ENCODE measurements at regions not wholly inside any gene's neighbourhood (a gene's known extent, or its start where the extent isn't known, plus 50 kb on each side); places are given as distances from the start of the nearest gene placed in this dataset.

- TF ChIP-seq YY1 (tag by site-specific recombination; IDR thresholded peaks at IDR 0.05) (no peak), ATF2 (tag by site-specific recombination; IDR thresholded peaks at IDR 0.05; ENCODE audit: low read depth) (no peak), ZNF133 (tag by site-specific recombination; IDR thresholded peaks at IDR 0.05) (no peak), REST (tag by site-specific recombination; IDR thresholded peaks at IDR 0.05) (no peak), ZNF121 (tag by site-specific recombination; IDR thresholded peaks at IDR 0.05) (no peak), CTCF (tag by site-specific recombination; IDR thresholded peaks at IDR 0.05) (no peak), MYNN (tag by site-specific recombination; IDR thresholded peaks at IDR 0.05; ENCODE audit: borderline replicate concordance) (no peak), SALL2 (tag by site-specific recombination; IDR thresholded peaks at IDR 0.05; ENCODE audit: borderline replicate concordance) (no peak)
Observed at GRCh38 chr21:25220954-25221353, 386.3 kb downstream of the MRPL39 start.

Data from HEK293 (cell line).